GM19238 (cell line): ENCODE measurements at regions not wholly inside any gene's neighbourhood (a gene's known extent, or its start where the extent isn't known, plus 50 kb on each side); places are given as distances from the start of the nearest gene placed in this dataset.

Source experiments
- DNase-seq: peaks from one replicate; pipeline ENCODE4 v3.0.0; 2011; ENCODE audit warnings: low spot score; ENCODE audit not compliant: insufficient read length

DNA sequence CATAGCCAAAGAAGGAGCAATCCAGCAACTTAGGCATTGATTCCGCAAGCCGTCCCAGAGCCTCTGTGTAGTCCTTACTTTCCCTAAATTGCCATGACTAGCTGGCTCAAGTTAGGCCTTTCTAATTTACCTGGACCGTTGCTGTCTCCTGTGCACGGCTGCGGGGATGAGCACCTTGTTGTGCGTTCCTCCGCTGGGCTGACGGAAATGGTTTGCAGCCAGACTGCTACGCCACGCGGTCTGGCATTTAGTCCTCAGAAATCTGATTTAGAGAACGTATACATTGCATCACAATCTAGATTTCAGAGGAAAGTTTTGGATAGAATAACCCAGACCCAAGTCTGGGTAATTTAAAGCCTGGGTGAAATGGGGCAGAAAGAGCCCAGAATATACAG lies 133.2 kb upstream of the ARHGAP5 start:
- no peak for DNase-seq

DNA sequence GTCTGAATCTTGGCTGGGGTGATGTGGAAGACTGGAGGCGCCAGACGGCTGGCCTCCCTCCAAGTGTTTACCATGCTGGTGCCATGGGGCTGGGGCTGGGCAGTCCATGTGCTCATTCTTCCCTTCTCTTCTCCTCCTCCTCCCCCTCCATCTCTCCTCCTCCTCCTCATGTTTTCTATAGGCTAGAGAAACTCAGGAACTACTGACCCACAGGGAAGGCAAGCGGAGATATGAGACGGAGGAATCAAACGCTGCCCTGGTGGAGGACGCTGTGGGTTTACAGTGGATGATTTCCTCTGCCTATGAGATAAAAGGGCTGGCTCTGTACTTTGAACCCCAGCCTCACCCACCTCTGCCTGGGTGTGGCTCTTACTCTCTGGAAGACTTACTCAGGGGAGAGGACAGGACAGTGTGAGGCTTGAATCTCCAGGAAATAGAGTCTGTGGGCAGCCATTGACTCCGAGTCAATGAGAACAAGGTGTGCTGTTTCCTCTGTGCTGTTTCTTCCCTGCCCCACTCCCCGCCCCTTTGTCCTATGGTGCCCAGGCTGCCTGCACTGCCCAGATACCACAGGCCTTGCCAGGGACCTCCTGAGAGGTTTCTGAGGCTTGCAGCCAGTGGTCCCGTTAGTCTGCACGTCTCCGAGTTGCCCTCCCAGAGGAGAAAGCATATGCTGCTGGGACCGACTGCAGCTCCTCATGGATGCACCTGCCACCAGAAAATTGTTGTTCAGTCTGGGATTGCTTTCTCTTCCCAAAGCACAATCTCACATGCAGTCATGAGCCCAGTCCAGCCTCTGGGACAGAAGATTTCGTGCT lies 132.6 kb upstream of the ARHGAP5 start:
- no peak for DNase-seq

DNA sequence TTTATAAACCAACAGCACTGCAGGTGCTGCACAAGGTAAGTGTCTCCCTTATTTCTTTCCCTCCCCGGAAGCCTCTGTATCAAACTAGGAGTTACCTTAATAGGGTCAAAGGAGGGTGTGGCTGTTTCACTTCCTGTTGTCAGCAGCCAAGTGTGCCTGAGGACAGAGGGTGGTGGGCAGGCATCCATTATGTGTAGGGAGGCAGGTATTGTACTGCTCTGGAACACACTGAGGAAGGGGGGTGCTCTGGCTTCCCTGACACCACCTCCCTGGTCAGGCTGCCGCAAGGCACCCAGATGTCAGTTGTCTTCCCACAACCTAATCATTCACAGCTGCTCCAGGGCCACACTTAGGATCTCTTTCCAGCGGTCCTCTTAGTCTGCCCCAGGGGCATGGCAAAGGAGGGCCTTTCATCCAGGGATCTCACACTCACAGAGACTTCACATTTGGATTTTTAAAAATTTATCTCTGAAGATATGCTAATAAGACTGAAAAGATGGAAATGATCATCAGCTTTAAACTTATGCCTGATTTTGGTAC lies 132.0 kb upstream of the ARHGAP5 start:
- no peak for DNase-seq

DNA sequence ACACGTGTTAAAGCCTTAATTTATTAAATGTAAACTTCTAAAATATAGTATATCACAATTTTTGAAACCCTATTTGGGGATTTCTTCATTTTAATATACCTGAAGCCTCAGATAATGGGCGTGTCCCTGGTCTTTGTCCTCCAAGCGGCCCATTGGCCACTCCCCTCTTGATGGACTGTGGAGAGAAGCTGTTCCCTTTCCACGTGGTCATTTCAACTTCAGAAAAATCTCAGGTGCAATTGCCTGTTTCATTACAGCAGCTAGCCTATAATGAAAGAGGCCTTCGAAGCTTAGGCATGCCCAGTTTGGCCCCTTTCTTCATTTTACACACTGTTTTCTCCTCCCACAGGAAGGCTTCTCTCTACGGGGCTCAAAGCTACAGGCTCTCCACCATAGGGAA lies 131.4 kb upstream of the ARHGAP5 start:
- DNase-seq = no peak

DNA sequence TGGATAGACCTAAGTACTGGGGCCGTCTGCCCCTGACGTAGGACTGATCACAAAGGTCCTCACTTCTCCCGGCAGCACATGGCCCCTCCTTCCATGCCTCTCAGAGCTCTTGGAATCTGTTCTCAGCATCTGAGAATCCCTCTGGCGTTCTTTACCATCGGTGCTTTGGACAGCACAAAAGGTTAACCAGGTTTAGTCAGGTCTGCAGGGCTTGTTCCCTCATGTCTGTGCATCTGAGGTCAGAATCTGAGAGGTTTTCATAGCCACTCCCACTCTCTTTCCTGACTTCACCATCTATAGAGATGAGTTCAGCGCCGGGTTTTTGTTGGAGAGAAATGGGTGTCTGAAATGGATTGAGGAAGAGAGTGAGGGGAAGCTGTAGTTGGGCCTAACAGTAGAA lies 130.0 kb upstream of the ARHGAP5 start:
- no peak for DNase-seq

DNA sequence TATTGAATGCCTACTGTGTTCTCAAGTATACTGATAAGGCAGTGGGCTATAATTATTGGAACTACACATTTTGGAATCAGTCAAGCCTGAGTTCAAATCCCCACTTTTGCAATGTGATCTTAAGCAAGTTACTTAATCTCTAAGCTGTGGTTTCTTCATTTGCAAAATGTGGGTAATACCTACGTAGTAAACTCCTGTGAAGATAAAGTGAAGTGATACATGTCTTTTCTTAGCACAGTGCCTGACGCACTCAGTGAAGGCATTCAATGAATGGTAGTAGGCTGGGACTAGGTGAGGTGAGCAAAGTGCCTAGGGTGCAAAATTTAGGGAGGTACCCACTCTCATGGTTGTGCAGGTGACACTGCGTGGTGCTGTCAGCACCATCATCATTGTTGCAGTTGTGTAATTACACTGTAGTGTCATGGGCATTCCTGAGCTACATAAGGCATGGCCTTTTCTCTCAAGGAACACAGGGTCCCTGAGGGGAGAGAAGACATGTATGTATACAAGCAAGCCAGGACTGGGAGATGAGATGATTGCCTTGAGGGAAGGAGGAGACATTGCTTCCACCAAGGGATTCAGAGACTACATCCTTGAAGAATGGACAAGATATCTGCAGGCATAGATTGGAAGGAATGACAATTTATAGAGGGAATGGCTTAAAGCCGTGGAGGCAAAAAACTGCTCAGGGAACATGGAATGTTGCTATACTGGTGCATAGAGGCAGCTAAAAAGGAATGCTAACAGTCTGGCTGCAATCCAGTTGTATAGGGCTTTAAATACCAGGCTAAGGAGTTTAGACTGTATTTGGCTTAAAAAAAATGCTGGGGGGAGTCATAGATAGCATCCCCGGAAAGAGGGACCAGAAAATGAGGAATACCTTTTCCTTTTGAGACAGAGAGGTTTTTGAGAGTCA lies 129.2 kb upstream of the ARHGAP5 start:
- DNase-seq = no peak

DNA sequence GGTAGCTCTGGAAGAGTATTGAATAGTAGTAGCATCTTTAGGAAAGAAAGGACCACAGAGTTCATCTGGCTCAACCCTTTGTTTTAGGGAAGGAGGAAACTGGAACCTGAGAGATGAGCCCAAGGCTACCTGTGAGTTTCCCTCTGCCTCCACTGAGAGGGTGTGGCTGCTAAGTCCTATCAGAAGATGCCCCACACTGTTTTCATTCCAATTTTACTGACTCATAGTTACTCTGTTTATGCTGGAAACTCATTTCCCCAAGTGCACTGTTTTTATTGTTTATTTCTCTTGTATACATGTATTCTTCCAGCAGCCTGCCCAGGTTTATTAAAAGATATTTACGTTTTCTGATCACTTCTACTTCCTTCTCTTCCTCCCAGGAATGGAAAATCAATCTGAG lies 127.4 kb upstream of the ARHGAP5 start:
- DNase-seq = no peak

DNA sequence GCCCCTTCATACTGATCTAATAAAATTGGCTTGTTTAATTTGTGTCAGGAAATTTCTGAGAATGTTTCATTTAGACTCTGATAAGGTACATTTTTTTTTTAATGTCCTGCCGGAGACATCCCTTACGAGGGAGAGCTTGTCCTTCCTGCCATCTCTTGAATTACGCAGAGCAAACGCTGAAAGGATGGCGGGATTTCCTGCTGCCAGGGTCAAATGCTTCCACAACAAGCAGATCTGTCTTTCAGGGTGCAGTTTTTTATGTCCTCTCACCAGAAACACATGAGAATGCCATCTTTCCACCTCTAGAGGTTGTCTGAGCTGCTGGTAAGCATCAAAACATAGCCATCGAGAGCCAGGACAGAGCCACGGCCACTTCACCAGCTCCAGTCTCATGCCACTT lies 126.8 kb upstream of the ARHGAP5 start:
- no peak for DNase-seq

DNA sequence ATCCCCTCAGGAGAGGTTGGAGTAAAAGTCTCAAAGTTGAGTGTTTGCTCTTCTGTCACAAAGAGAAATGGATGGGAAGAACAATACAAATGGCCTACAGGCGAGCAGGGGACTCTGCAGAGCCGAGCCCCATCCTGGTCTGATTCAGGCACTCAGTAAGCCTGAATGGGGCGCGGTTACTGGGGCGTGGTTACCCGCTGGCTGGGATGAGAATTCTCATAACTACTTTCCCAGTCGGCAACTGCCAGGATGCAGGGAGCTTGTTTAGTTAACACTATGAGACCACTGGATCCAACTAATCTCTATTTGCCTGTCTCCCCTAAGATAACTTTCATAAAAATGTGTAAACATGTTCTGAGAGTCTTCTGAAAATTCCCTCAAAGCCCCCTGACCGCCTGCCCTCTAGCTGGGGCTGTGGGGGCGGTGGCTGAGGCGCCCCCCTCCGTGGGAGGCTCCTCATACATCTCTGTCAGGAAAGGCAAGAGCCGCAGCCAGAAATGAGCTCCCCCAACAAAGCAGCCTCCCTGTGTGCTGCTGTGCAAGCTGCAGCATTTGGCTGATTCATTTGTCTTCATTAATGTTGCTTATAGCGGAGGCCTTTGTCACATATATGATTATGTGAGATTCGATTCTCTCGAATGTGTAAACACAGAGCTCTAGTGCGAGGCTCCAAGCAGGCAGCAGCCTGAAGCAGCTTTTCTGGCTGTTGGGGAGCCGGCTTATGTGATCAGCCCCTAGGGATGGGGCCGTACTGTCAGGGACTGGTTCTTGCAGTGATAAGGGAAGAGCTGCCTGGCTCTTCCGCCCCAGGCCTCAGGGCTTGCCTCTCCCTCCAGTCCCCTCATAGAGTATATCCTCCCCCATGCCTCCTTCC lies 126.1 kb upstream of the ARHGAP5 start:
- no peak for DNase-seq

DNA sequence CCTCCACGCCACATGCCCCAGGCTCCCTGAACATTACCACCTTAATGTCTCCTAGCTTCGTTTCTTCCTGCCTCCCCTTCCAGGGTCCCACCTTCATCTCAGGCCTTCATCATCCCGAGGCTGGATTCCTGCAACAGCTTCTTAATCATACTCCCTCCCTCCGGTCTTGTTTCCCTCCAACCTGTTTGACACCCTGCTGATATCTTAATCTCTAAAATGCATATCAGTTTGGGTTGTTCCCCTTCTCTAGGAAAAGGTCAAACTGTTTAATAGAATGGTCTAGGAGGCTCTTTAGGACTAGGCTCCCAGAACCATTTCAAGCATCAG lies 125.5 kb upstream of the ARHGAP5 start:
- DNase-seq = no peak

DNA sequence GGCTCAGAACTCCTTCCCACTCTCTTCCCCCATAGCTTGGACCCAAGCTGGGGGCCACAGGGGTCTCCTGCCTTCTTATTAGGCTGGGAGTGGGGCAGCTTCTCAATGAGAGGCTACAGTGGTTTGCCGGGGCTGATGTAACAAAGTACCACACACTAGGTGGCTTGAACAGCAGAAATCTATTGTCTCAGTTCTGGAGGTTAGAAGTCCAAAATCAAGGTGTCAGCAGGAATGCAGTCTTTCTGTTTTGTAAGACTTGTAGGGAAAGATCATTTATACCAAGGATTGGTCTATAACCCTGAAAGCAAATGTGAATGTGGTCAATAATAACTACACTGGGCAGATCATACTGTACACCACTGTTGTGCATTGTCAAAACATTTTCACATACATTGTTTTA lies 124.5 kb upstream of the ARHGAP5 start:
- DNase-seq = no peak

DNA sequence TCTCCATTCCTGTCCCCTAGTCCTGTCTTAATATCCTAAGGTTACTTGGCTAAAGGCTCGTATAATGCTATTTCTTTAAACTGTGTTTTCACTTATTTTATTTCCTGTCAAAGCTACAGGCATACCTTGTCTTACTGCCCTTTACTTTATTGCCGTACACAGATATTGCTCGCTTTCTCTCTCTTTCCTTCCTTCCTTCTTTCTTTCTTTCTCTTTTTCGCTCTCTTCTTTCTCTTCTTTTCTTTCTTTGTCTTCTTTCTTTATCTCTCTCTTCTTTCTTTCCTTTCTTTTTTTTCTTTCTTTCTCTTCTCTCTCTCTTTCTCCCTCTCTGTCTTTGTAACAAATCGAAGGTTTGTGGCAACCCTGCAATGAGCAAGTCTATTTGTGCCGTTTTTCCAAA lies 123.9 kb upstream of the ARHGAP5 start:
- DNase-seq = no peak

DNA sequence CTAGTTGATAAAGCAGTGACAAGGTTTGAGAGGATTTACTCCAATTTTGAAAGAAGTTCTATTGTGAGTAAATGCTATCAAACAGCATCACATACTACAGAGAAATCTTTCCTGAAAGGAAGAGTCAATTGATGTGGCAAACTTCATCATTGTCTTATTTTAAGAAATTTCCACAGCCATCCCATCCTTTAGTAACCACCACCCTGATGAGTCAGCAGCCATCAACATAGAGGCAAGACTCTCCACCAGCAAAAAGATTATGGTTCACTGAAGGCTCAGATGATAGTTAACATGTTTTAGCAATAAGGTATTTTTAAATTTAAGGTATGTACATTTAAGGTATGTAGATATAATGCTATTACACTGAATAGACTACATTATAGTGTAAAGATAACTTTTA lies 122.1 kb upstream of the ARHGAP5 start:
- DNase-seq = no peak

DNA sequence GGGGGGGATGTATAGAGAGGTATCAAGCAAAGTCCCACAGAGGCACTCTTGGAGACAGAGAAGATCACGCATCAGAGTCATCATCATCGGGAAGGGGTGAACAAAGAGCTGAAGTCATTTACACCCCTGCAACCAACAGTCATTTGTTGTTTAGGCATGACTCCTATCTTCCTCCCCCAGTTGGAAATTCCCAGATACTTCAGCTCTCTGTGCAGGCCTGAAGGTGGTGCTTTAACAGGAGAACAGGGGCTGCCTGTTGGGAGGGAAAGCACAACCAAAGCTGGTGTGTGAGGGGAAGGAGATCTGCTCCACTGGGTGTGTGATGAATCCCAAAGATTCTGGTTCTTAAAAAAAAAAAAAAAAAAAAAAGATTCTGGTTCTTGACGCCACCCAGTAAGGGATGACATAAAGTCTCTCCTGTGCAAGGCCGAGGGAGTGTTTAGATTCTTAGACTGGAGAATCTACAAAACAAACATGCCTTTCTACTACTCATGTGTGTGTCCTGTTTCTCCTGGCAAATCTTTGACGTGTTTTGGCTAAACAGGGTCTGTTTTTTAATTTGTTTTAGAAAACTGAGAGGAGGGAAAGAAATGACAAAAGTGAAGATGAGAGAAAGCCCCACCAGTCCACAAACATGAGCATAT lies 121.0 kb upstream of the ARHGAP5 start:
- no peak for DNase-seq

DNA sequence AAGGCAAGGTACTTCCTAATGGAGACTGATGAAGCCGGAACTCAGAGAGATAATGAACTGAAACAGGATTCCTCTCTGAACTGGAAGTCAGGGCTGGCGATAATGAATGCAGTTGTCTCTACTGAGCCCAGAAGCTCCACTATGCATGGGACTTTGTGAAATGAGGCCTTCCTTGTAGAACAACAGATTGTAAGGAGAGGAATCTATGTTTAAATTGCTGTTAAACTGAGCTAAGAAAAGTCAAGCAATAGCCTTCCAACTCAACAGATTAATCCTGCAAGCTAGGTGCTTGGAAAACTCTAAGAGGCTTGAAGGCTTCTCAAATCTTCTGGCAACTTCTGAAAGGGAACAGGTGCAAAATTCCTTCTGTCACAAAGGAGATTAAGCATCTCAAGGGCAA lies 119.5 kb upstream of the ARHGAP5 start:
- no peak for DNase-seq

DNA sequence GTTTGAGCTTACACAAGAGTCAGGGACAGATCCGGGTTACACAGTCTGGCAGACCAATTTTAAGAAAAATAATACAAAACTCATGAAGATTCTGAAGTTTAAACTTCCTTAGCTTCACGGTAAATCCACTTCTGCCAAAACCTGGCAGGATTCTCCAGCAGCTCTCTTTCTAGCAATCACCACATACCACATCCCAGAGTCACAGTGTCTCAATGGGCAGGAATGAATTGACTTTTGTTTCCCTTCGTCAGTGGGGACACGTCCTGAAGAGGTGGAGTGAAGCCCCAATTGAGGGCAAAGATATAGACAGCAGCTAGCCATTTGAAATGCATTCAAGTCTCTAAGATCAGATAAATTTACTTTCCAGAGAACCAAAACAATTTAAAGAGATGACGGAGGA lies 117.1 kb upstream of the ARHGAP5 start:
- DNase-seq = no peak

DNA sequence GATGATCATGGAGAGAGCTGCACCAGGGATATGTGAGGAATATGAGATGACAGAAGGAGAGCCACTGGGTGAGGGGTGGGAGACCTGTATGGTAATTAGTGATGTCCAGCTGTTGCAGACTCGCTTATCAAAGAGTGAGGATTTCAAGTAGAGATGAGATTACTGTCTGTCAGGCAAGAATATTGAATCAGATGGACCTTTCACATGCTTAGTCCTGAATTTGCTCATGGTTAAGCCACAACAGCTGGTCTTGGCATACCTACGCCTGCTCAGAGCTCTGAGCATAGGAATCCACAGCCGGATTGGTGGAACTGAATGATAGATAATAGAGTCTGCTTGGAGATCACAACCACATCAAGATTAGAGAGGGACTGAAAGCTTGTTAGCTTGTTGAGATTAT lies 115.2 kb upstream of the ARHGAP5 start:
- no peak for DNase-seq

DNA sequence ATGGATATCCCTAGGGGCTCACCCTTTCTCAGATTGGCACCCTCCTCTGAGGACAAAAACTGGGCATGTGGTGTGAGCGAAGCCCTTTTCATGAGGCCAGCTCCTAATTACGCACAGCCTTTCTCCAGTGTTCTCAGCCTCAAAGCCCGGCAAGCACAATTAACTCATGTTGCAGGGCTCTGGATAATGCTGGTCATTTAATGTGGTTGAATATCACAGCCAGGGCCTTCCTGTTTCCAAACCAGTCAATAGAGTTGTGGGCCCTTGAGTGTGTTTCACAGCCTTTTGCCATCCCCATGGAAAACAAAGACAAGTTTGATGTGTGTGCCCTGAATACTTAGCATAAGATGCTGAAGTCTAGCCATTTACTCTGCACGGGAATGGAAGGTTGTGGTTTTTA lies 114.2 kb upstream of the ARHGAP5 start:
- no peak for DNase-seq

DNA sequence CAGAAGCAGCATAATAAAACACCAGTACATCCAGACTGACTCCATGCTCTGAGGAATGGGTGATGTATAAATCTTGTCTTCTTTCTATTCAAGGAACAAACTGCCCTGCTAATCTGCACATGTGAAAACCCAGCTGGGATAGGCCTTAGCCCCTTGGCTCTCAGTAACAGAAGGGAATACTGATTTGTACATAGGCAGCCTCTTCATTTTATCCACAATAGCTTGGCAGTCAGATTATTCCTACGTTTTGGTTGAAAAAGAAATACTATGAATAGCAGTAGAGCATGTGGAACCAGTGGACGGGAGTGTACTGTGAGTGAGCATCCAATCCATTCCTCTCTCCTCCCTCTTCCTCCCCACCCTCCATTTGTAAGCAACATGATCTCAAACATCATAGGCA lies 113.5 kb upstream of the ARHGAP5 start:
- no peak for DNase-seq

DNA sequence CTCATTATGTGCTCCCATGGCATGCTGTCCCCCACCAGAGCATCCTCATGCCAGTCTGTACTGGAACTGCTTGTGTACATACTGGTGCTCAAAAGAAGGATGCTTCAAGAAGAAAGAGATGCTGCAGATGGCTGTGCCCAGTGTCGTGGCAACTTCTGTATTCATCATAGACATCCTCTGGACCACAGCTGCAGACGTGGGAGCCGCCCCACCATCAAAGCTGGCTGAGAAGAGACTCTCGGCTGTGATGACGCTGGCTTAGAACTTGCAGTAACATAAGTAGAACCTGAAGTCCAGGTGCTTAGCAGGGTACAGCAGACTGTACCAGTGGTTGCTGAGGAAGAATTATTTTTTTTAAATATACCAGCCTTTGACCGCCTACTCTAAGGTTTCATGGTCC lies 112.6 kb upstream of the ARHGAP5 start:
- no peak for DNase-seq

DNA sequence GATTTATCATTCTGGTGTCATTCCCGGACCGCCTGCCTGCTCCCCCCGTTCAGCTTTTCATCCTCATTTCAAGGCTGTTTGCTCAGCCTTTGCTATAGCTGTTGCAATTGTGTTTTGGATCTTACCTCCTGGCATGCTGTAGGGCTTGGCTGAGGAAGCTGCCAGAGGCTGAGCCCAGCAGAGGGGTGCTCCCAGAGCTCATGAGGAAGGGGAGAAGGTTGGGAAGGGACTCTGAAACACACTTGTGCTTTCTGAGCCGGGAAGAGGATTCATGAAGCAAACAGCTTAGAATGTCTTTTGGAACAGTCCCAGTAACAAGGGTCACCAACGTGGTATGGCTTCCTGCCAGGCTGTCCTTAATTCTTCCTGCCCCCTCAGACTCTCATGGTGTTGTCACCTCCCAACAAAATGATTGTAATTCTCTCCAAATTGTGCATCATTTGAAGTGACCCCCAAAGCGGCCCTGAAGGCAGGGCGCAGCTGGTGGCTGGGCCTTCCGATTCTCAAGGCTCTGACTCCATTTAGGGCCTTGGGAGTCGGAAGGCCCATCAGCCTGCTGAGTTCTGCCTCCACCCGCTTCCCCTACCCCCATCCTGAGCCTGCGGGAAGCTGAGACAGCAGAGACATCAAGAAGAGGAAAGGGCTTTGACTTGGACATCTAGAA lies 111.9 kb upstream of the ARHGAP5 start:
- no peak for DNase-seq
